ENCODE measurements at regions not wholly inside any gene's neighbourhood (a gene's known extent, or its start where the extent isn't known, plus 50 kb on each side); places are given as distances from the start of the nearest gene placed in this dataset.

DNA sequence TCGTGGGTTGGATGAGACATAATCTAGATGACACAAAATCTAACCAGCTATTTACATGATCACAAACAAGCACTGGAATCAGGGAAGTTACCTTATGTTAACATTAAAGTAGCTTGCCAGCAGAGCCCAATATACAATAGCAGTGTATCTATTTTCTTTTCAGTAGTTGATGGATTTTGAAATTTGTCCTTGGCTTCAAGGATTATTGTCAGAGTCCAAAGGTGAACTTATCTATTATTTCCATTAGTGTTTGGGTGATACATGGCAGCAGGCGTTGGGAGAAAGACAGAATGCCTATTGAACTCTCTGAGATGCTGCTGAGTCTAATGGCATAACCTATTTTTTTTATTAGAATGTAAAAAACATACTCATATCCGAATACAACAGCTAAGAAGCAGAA is 223.2 kb upstream of the ACTBL2 start:
- no peaks in the 10 kb centered on the region for H3K27me3 ChIP-seq (ENCODE audit: low read depth)
- no peak overlapping the region for H3K27ac ChIP-seq (replicated peaks)
- DNase-seq: no peak
- intact Hi-C loops (cut with micrococcal nuclease): no loop called here
- H3K36me3 ChIP-seq: no peaks in the 10 kb centered on the region
- TF ChIP-seq, protein P1, sequence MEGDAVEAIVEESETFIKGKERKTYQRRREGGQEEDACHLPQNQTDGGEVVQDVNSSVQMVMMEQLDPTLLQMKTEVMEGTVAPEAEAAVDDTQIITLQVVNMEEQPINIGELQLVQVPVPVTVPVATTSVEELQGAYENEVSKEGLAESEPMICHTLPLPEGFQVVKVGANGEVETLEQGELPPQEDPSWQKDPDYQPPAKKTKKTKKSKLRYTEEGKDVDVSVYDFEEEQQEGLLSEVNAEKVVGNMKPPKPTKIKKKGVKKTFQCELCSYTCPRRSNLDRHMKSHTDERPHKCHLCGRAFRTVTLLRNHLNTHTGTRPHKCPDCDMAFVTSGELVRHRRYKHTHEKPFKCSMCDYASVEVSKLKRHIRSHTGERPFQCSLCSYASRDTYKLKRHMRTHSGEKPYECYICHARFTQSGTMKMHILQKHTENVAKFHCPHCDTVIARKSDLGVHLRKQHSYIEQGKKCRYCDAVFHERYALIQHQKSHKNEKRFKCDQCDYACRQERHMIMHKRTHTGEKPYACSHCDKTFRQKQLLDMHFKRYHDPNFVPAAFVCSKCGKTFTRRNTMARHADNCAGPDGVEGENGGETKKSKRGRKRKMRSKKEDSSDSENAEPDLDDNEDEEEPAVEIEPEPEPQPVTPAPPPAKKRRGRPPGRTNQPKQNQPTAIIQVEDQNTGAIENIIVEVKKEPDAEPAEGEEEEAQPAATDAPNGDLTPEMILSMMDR (IDR thresholded peaks at IDR 0.05; ENCODE audit: borderline replicate concordance): no peak
- no peak overlapping the region for H3K4me3 ChIP-seq
- peaks cover 6% of the 10 kb centered on the region for H3K9me3 ChIP-seq (replicated peaks)
- H3K4me1 ChIP-seq: peaks cover 5% of the 10 kb centered on the region

DNA sequence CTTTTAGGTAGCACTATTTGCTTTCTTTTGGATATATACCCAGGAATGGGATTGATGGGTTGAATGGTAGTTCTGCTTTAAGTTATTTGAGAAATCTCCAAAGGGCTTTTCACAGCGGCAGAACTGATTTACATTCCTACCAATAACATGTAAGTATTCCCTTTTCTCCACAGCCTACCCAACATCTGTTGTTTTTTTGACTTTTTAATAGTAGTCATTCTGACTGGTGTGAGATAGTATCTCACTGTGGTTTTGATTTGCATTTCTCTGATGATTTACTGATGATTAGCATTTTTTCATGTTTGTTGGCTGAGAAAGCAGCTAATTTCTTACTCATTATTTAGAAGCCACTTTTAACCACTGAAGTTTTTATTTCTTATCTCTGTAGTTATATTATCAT is 221.1 kb upstream of the ACTBL2 start:
- no peak overlapping the region for H3K27ac ChIP-seq (replicated peaks)
- TF ChIP-seq, protein P1 (IDR thresholded peaks at IDR 0.05; ENCODE audit: borderline replicate concordance): no peak
- no peak for DNase-seq
- H3K9me3 ChIP-seq (replicated peaks): no peaks in the 10 kb centered on the region
- H3K4me1 ChIP-seq: peaks cover 14% of the 10 kb centered on the region
- intact Hi-C loops (cut with micrococcal nuclease): no loop called here
- no peaks in the 10 kb centered on the region for H3K27me3 ChIP-seq (ENCODE audit: low read depth)
- H3K4me3 ChIP-seq: no peak overlapping the region
- H3K36me3 ChIP-seq: no peaks in the 10 kb centered on the region

DNA sequence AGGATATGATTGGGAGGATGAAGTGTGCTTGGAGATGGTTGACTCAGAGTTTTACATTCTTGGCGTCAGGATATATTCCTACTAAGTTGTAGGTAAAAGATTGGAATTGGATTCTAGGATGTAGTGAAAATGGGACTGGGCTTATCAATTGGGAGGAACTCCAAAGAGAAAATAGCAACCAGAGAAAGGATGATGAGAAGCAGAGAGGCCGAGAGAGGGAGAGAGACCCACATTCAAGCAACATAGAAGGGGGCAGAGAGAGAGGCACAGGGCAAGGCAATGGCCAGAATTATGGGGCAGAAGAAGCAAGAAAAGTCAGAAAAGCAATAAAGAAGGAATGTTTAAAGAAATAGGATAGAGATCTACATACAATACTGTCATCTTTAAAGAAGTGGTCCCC is 217.9 kb upstream of the ACTBL2 start:
- DNase-seq: no peak
- no peaks in the 10 kb centered on the region for H3K36me3 ChIP-seq
- TF ChIP-seq, protein P1 (IDR thresholded peaks at IDR 0.05; ENCODE audit: borderline replicate concordance): no peak
- H3K4me3 ChIP-seq: peak overlapping the region; percentile 16
- intact Hi-C loops (cut with micrococcal nuclease): no loop called here
- H3K4me1 ChIP-seq: peaks cover 45% of the 10 kb centered on the region
- H3K27me3 ChIP-seq (ENCODE audit: low read depth): no peaks in the 10 kb centered on the region
- H3K27ac ChIP-seq (replicated peaks): peak overlapping the region; percentile 84
- no peaks in the 10 kb centered on the region for H3K9me3 ChIP-seq (replicated peaks)

DNA sequence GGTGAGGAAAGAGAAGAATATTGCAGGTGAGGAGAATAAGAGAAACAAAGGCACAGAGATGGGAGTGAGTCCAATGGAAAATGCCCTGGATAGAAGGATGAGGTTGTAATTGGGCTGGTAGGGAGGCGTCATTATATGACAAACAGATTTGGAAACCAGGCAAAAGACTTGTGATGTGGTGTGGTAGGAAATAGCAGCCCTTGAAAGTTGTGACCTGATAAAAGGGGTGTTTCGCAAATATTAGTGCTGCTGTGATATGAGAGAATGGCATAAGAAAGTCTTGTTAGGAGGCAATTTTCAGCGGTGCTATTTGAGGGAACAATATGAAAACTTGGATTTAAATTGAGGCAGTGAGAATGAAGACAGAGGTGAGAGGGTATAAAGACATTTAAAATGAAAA is 217.5 kb upstream of the ACTBL2 start:
- DNase-seq: no peak
- H3K4me1 ChIP-seq: peaks cover 49% of the 10 kb centered on the region
- no peaks in the 10 kb centered on the region for H3K36me3 ChIP-seq
- TF ChIP-seq, protein P1 (IDR thresholded peaks at IDR 0.05; ENCODE audit: borderline replicate concordance): no peak
- H3K9me3 ChIP-seq (replicated peaks): no peaks in the 10 kb centered on the region
- intact Hi-C loops (cut with micrococcal nuclease): no loop called here
- no peaks in the 10 kb centered on the region for H3K27me3 ChIP-seq (ENCODE audit: low read depth)
- peak overlapping the region; percentile 16 for H3K4me3 ChIP-seq
- H3K27ac ChIP-seq (replicated peaks): peak overlapping the region; percentile 84

DNA sequence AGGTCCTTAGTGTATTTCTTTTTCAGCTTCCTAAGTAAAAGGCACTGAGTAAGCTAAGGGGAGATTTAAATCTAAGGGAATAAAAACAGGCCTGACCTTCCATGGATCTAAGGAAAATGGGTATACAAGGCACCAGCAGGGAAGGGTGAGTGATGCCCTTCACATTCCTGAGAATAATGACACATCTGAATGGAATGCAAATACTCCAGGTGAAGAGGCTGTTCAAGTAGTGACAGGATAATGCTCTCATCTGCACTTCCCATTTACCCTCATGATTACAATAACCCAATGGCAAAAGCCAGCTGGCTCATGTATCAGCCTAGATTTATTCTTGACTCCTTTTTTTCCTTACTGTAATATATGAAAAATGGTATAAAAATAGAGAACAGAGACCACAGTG is 216.2 kb upstream of the ACTBL2 start:
- H3K27ac ChIP-seq (replicated peaks): peak overlapping the region; percentile 84
- TF ChIP-seq, protein P1 (IDR thresholded peaks at IDR 0.05; ENCODE audit: borderline replicate concordance): no peak
- intact Hi-C loops (cut with micrococcal nuclease): no loop called here

DNA sequence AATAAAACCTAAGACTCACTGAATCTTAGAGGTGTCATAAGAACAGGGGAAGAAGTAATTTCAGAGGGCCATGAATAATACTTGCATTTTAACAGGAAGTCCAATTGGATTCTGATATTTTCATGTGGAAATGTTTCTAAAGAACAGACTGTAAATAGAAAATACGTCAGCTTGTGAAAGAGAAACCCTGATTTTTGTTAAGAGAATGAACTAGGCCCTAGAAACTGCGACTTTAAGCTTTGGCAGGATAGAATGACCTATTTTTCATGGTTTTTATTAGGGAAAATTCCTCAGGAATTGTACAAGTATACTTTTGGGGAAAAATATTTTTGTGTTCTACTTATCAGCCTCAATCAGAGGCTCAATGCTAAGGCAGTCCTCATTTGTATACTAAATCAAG is 215.5 kb upstream of the ACTBL2 start:
- Histone ChIP-seq H3K9me3 (replicated peaks) (no peaks in the 10 kb centered on the region), H3K4me1 (peaks cover 69% of the 10 kb centered on the region), H3K4me3 (no peak overlapping the region), H3K36me3 (no peaks in the 10 kb centered on the region), H3K27me3 (ENCODE audit: low read depth) (no peaks in the 10 kb centered on the region), H3K27ac (replicated peaks) (peak overlapping the region; percentile 84)
- TF ChIP-seq, protein P1 (IDR thresholded peaks at IDR 0.05; ENCODE audit: borderline replicate concordance): no peak
- DNase-seq: no peak
- intact Hi-C loops (cut with micrococcal nuclease): no loop called here

More for the DNA sequence above, 216.2 kb upstream of the ACTBL2 start:
- no peaks in the 10 kb centered on the region for H3K36me3 ChIP-seq
- H3K4me1 ChIP-seq: peaks cover 62% of the 10 kb centered on the region
- H3K27me3 ChIP-seq (ENCODE audit: low read depth): no peaks in the 10 kb centered on the region
- DNase-seq: no peak
- H3K4me3 ChIP-seq: no peak overlapping the region
- no peaks in the 10 kb centered on the region for H3K9me3 ChIP-seq (replicated peaks)
